Stimulated activated CD8-positive, alpha-beta memory T cell treated with anti-CD3 and anti-CD28 coated beads, Interleukin-15, amount 100 ng/mL, for 24 hours (primary cell): ENCODE measurements at regions not wholly inside any gene's neighbourhood (a gene's known extent, or its start where the extent isn't known, plus 50 kb on each side); places are given as distances from the start of the nearest gene placed in this dataset.

Source experiments
- DNase-seq: peaks from one replicate; pipeline ENCODE4 v3.0.0-alpha.2; 2020; ENCODE audit warnings: low read depth

GRCh38 chr20:39397646-39398045, 435.5 kb downstream of the DHX35 start:
- no peak for DNase-seq

DNA sequence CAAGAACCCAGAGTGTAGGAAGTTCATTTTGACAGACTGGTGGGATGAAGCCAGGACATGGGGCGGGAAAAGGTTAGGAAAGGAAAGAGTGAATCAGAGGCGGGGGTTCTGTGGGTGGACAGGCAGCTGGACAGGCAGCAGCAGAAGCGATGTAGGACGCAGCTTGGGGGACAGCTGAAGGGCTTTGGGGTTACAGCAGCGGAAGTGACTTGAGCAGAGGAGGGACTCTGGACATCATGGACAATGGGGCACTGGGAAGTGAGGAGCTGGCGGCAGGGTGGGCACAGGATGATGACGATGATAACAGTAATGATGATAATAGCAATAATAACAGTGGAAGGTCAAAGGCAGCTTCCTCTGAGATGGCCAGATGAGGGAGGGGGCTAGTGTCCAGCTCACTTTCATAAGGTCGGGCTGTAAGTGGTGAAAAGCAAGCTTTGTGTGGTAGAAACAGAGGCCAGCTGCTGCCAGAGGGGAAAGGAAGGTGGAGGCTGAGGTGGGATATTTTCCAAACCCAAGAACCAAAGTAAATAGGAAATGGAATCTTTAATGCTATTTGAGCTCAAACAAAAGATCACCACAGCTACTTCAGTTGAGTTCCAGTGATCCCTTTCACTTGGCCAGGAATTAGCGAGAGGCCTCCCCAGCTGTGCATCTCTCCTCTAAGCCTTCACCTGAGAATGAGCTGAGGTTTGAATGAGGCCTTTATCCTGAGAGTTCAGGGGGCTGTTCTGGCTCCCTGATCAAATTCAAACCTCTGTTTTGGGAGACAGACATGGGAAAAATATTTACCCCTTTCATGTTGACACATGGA, 433.5 kb downstream of the DHX35 start:
- DNase-seq = no peak

- no peak for DNase-seq
Observed at GRCh38 chr20:39394461-39394860, 432.3 kb downstream of the DHX35 start.

GRCh38 chr20:39390186-39390585, 428.0 kb downstream of the DHX35 start:
- no peak for DNase-seq

GRCh38 chr20:39381595-39381994, 419.5 kb downstream of the DHX35 start:
- no peak for DNase-seq

- DNase-seq = no peak
Observed at GRCh38 chr20:39378776-39379175, 416.6 kb downstream of the DHX35 start.

- no peak for DNase-seq
Observed at GRCh38 chr20:39376788-39377187, 414.6 kb downstream of the DHX35 start.

DNA sequence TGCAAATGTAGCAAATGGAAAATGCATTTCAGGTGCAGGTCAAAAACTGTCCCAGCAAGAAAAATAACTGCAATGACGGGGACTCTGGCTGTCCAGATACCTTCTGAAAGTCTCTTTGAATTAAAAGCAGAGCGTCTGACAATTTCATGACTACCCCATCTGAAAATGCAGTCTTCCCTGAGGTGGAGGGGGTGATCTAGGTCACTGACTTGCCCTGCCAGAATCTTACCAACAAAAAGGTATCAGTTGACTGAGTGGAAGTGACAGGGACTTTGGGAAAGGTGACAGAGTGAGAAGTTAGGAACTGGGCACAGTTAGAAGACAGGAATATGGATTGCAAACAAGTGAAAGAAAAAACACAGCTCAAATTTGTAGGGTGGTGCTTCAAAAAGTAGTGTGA, 402.2 kb downstream of the DHX35 start:
- DNase-seq = no peak

DNA sequence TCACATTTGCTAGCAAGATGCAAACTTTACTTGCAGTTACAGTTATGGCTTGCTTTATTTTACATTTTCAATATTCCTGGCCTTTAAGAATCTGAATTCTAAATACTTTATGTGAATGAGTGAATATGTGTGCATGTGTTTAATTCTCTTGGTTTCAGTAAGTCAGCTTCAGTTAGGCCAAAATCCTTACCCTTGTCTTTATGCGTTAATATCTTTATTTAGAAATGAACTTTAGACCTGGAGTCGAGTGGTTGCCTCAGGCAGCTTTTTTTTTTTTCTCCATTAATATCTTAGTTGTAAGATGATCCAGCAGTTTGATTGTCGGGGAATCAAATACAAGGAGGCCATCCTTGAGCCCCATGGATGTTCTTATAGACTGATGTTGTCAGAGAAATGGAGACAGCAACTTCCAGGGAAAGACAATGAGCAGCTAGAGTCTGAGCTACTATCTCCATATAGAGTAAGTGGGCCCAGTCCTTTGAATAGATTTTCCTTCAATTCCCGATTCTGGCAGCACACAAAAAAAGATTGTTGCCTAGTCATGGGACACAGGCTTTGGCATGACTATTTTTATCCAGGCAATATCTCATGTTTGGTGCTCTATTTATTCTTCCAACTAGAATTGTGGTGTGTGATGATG, 398.0 kb downstream of the DHX35 start:
- no peak for DNase-seq

DNA sequence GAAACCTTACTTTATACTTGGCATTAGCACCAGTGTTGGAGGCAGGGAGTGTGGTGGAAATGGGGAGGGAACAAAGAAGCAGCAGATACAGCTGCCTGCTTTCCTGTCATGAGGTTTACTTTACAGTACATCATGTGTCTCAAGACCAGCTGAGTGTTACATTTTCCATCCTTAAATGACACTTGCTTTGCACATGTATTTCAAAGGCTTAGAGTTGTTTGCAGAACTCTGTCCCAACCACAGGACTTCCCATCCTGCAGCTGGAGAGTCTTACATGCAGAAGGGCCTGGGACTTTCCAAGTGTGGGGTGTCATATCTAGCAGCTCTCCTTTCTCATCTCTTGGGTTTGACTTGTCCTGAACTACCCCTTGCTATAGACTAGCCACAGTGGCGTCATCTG, 395.9 kb downstream of the DHX35 start:
- no peak for DNase-seq

GRCh38 chr20:39356908-39357307, 394.8 kb downstream of the DHX35 start:
- DNase-seq = no peak

DNA sequence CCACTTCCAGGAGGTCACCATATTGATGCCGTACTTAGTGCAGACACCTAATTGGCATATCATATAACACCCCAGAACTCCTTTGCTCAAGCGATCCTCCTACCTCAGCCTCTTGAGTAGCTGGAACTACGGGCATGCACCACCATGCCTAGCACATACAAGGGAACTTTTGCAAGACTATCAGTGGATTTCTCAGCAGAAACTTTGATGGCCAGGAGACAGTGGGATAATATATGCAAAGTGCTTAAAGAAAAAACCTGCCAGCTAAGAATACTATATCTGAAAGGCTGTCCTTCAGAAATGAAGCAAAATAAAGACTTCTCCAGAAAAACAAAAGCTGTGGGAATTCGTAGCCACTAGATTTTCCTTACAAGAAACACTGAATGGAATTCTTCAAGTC, 387.1 kb downstream of the DHX35 start:
- DNase-seq = no peak

- DNase-seq = no peak
Observed at GRCh38 chr20:39347626-39348025, 385.5 kb downstream of the DHX35 start.

GRCh38 chr20:39342463-39342862, 380.3 kb downstream of the DHX35 start:
- DNase-seq = no peak

DNA sequence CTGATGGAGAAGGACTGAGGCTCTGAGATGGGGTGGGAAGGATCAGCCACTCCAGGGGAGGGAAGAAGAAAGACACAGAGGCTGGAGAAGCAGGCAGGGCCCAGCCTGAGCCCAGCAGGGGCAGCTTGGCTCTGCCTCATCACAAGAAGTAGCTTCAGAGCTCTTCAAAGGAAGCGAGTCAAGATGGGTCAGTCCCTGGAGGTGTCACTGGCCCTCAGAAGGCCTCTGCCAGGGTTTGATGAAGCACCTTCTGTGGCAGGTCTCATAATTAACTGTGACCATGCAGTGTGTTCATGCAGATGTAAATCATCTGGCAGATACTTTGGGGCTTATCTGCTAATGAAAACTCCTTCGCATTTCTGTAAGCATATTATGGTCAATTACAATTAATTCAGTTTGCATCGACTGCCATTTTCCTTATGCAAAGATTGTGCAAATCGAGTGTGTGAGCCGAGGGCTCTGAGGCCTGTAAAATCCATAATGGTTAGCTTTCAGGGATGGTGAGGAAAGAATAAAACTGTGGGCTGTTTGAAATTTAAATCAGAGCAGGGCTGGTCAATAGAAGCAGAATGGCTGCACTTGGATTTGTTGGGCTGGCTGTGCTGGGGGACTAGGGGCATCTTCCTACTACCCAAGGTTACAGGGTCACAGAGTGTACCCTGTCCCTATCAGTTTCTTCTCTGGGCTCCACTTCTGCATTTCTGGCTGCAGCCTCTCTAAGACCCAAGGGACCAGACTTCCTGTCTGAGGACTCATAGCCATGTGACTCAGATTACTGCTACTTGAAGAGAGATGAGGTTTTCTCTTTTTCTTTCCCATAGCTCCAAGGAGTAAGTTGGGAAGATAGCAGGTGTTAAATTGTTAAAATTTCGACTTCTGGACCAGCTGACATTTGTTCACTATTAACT, 376.6 kb downstream of the DHX35 start:
- DNase-seq = no peak

DNA sequence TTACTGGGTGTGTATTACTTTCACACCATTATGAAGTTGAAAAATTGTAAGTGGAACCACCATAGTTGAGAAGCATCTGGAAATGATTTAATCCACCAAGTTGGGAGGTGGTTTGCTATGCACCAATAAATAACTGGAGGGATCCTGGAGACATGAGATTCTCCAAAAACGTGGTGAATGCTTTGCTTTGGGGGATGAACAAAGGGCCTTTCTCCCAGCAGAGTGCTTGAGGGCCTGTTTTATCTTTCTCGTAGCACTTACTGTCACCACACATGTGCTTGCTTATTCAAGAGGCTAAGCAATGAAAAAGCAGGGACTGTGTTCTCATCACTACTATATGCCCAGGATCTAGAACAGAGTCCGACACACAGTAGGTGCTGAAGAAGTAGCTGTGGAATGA, 371.1 kb downstream of the DHX35 start:
- no peak for DNase-seq

DNA sequence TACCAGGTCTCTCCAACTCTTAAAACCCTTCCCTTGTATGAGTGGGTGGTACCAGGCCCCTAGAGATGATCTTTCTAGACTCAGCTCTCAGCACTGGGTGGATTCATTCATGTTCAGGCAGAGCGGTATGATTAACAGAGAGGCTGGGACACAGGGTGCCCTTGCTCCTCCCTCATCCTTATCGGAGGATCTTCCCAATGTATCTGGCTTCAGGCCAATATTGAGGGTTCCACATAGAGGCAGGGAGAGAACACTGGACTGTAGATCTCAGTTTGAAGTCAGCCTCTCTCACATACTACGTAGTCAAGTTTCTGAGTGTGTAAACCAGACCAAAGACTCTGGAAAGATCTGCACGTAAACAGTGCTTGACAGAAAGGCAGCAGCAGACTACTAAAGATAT, 366.2 kb downstream of the DHX35 start:
- no peak for DNase-seq

GRCh38 chr20:39326050-39326449, 363.9 kb downstream of the DHX35 start:
- DNase-seq = no peak

DNA sequence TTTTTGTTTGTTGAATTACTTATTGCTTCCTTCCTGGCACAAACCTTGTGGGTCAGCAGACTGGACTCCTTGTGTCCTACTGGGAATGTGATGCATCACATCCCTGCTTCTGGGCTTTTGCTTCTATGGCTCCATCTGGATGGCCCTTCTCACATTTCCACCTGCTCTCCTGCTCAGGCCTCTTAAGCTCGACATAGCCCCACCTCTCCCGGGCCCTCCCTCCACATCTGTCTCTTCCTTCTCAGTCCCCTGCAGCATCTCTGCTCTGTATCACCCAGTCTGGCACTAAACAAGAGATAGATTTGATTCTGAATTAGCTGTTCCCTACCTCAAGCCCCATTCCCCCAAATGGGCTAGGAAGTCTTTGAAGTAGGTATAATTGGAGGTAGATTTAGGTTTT, 356.8 kb downstream of the DHX35 start:
- no peak for DNase-seq

- no peak for DNase-seq
Observed at GRCh38 chr20:39312676-39313075, 350.5 kb downstream of the DHX35 start.

- no peak for DNase-seq
Observed at GRCh38 chr20:39311851-39312506, 349.8 kb downstream of the DHX35 start.

DNA sequence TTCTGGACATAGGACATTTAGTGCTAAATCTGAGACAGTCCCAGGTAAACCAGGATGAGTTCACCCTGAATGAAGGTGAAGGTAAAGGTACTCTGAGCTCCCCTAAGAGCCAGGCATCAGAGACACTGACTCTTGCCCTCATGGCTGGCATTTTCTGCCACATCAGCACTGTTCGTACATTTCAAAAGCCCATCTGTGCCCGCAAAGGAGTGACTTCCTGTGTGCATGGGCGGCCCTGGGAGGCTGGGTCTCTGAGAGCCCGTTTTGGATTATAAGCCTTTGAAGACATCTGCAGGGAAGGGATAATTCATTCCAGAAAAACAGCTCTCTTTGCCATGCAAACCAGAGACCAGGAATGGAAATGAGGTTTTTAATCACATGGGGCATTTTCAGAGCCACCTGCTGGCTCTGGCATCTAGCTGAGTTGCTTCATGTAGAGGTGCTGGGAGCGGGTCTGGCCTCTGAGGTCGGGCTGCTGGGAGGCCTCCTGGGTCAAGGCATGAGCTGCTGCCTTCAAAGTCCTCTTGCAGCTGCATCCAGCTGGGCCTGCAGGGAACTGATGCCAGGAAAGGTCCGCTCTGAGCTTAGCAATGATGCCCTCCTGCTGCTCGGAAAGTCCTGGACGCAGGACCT, 348.3 kb downstream of the DHX35 start:
- DNase-seq = no peak
